A549 (cell line): ENCODE measurements at regions not wholly inside any gene's neighbourhood (a gene's known extent, or its start where the extent isn't known, plus 50 kb on each side); places are given as distances from the start of the nearest gene placed in this dataset.

Experiments
- ESRRA ChIP-seq: fragments of 150-350 bp; IDR thresholded peaks from 2 replicates; pipeline ENCODE4 v1.6.1; 2014; ENCODE audit warnings: mild to moderate bottlenecking, low read length, borderline replicate concordance
- JUN ChIP-seq, 2 experiments: fragments of >200 bp; sonication (Bioruptor Twin); formaldehyde crosslinking; IDR thresholded peaks; 2 replicates in 1 of 2; 3 replicates in 1 of 2; pipeline ENCODE4 v1.6.1; 2016 to 2017
- JUNB ChIP-seq: fragments of >200 bp; sonication (Bioruptor Twin); formaldehyde crosslinking; IDR thresholded peaks from 2 replicates; pipeline ENCODE4 v1.6.1; 2016
- MAZ ChIP-seq: fragments of 150-350 bp; IDR thresholded peaks from 2 replicates; pipeline ENCODE4 v1.6.1; 2014; ENCODE audit warnings: antibody characterized with exemption, low read depth, low read length, borderline replicate concordance
- NPAS2 ChIP-seq: fragments of 250-450 bp; sonication (Bioruptor Pico); IDR thresholded peaks from 2 replicates; pipeline ENCODE4 v1.8.0; 2022; ENCODE audit warnings: mild to moderate bottlenecking, moderate library complexity, borderline replicate concordance
- POLR2A ChIP-seq: IDR thresholded peaks from 2 replicates; pipeline ENCODE4 v1.6.1; 2012; ENCODE audit warnings: mild to moderate bottlenecking, low read length
- RAD21 ChIP-seq, 2 experiments: fragments of >200 bp in 1 of 2; sonication (Bioruptor Twin) in 1 of 2; formaldehyde crosslinking in 1 of 2; IDR thresholded peaks in 1 of 2; conservative IDR thresholded peaks in 1 of 2; 2 replicates in 1 of 2; 3 replicates in 1 of 2; pipeline ENCODE4 v1.6.1; 2012 to 2018; ENCODE audit warnings: inconsistent platforms in 1 of 2
- RCOR1 ChIP-seq: fragments of 150-350 bp; IDR thresholded peaks from 2 replicates; pipeline ENCODE4 v1.6.1; 2014; ENCODE audit warnings: antibody characterized with exemption, low read length, low read depth
- RFX5 ChIP-seq: fragments of 450-650 bp; IDR thresholded peaks from 2 replicates; pipeline ENCODE4 v1.7.1; 2014; ENCODE audit warnings: antibody characterized with exemption, mild to moderate bottlenecking, moderate library complexity
- SMC3 ChIP-seq: fragments of >200 bp; sonication (Bioruptor Twin); formaldehyde crosslinking; IDR thresholded peaks from 3 replicates; pipeline ENCODE4 v1.6.1; 2018; ENCODE audit warnings: inconsistent platforms
- ZC3H11A ChIP-seq: fragments of 450-650 bp; IDR thresholded peaks from 2 replicates; pipeline ENCODE4 v1.6.1; 2014; ENCODE audit warnings: antibody characterized with exemption, mild to moderate bottlenecking
- TF ChIP-seq, protein P1 (sequence below): fragments of >200 bp; sonication (Bioruptor Twin); formaldehyde crosslinking; IDR thresholded peaks from 3 replicates; pipeline ENCODE4 v1.5.1; 2016
- TF ChIP-seq, protein P2 (sequence below): fragments of 450-650 bp; IDR thresholded peaks from 2 replicates; pipeline ENCODE4 v1.6.1; 2014; ENCODE audit warnings: antibody characterized with exemption
- TF ChIP-seq, protein P3 (sequence below): fragments of 200-600 bp; sonication (generic); IDR thresholded peaks from 2 replicates; pipeline ENCODE4 v1.6.1; 2016; ENCODE audit warnings: antibody characterized with exemption, mild to moderate bottlenecking, moderate library complexity

DNA sequence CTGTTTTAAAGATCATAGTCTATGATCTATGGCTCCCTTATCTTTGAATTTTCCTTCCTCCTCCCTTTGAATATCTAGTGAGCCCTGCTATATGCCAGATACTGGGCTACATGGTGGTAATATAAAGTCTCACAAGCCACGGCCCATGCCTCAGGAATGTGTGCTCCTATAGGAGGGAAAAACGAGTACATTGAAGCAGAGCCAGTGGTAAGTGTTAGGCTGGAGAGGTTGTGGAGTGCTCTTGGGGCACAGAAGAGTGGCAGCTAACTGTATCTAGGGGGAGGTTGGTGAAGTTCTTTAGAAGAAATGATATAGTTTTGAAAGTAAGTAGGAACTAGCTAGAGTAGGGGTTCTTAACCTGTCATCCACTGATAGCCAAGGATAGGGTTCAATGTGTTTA is 105.8 kb upstream of the PMFBP1 start:
- TF ChIP-seq, protein P1, sequence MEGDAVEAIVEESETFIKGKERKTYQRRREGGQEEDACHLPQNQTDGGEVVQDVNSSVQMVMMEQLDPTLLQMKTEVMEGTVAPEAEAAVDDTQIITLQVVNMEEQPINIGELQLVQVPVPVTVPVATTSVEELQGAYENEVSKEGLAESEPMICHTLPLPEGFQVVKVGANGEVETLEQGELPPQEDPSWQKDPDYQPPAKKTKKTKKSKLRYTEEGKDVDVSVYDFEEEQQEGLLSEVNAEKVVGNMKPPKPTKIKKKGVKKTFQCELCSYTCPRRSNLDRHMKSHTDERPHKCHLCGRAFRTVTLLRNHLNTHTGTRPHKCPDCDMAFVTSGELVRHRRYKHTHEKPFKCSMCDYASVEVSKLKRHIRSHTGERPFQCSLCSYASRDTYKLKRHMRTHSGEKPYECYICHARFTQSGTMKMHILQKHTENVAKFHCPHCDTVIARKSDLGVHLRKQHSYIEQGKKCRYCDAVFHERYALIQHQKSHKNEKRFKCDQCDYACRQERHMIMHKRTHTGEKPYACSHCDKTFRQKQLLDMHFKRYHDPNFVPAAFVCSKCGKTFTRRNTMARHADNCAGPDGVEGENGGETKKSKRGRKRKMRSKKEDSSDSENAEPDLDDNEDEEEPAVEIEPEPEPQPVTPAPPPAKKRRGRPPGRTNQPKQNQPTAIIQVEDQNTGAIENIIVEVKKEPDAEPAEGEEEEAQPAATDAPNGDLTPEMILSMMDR = no peak
- TF ChIP-seq RFX5 = no peak
- TF ChIP-seq JUNB = no peak
- TF ChIP-seq, protein P2, sequence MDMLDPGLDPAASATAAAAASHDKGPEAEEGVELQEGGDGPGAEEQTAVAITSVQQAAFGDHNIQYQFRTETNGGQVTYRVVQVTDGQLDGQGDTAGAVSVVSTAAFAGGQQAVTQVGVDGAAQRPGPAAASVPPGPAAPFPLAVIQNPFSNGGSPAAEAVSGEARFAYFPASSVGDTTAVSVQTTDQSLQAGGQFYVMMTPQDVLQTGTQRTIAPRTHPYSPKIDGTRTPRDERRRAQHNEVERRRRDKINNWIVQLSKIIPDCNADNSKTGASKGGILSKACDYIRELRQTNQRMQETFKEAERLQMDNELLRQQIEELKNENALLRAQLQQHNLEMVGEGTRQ = no peak
- TF ChIP-seq ZC3H11A = no peak
- TF ChIP-seq POLR2A = no peak
- no peak for TF ChIP-seq RAD21 (conservative IDR thresholded peaks at IDR 0.05 in 1 of 2, IDR thresholded peaks at IDR 0.05 in 1 of 2)
- TF ChIP-seq, protein P3, sequence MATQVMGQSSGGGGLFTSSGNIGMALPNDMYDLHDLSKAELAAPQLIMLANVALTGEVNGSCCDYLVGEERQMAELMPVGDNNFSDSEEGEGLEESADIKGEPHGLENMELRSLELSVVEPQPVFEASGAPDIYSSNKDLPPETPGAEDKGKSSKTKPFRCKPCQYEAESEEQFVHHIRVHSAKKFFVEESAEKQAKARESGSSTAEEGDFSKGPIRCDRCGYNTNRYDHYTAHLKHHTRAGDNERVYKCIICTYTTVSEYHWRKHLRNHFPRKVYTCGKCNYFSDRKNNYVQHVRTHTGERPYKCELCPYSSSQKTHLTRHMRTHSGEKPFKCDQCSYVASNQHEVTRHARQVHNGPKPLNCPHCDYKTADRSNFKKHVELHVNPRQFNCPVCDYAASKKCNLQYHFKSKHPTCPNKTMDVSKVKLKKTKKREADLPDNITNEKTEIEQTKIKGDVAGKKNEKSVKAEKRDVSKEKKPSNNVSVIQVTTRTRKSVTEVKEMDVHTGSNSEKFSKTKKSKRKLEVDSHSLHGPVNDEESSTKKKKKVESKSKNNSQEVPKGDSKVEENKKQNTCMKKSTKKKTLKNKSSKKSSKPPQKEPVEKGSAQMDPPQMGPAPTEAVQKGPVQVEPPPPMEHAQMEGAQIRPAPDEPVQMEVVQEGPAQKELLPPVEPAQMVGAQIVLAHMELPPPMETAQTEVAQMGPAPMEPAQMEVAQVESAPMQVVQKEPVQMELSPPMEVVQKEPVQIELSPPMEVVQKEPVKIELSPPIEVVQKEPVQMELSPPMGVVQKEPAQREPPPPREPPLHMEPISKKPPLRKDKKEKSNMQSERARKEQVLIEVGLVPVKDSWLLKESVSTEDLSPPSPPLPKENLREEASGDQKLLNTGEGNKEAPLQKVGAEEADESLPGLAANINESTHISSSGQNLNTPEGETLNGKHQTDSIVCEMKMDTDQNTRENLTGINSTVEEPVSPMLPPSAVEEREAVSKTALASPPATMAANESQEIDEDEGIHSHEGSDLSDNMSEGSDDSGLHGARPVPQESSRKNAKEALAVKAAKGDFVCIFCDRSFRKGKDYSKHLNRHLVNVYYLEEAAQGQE = no peak
- no peak for TF ChIP-seq ESRRA
- no peak for TF ChIP-seq NPAS2 (CRISPR knock-in tag)
- no peak for TF ChIP-seq JUN (IDR thresholded peaks at IDR 0.05)
- TF ChIP-seq SMC3 = no peak
- TF ChIP-seq MAZ = no peak
- no peak for TF ChIP-seq RCOR1
